Fibroblast of the conjunctiva (primary cell): ENCODE measurements at regions not wholly inside any gene's neighbourhood (a gene's known extent, or its start where the extent isn't known, plus 50 kb on each side); places are given as distances from the start of the nearest gene placed in this dataset.

ENCODE experiments used
- DNase-seq: peaks from one replicate; pipeline ENCODE4 v3.0.0-alpha.2; 2010; ENCODE audit warnings: low read depth

DNA sequence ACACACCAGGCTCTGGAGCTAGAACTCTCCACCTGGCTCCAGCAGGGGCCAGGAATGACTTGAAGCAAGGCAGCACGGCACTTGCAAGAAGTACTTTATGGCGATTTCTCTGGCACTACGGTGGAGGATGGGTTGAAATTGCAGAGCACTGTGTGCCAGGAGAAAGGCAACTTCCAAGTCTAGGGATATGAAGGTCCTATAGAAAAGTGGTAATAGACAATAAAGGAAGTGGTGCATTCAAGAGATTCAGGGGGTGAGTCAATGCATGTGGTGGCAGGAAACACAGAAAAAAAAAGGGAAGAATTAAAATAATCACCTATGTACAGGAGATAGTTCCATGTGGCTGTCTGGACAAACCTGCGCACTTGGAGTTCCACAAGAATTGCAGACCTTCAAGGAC lies 240.3 kb upstream of the DYNLRB2 start:
- DNase-seq, result no peak

GRCh38 chr16:80299416-80299815 lies 241.4 kb upstream of the DYNLRB2 start:
- DNase-seq, result no peak

- no peak for DNase-seq
These were observed 242.1 kb upstream of the DYNLRB2 start for GRCh38 chr16:80298676-80299075.

- no peak for DNase-seq
These were observed 244.8 kb upstream of the DYNLRB2 start for GRCh38 chr16:80296034-80296433.

DNA sequence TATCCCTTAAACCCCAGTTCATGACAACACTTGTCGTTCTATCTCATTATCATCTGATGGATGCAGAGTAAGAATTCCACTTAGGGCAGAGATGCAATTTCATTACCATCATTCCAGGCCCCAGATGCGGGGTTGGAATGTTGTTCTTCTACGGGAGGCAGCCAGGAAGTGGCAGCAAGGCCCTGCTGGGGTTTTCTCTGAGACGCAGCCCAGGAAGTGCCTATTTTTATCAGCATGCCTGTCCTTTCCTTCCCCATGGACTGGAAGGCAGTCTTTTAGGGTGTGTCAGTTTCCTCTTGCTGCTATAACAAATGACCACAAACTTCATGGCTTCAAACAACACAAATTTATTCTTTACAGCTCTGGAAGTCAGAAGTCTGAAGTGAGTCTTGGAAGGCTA lies 246.6 kb upstream of the DYNLRB2 start:
- DNase-seq, result no peak

GRCh38 chr16:80288616-80289015 lies 252.2 kb upstream of the DYNLRB2 start:
- DNase-seq, result no peak

DNA sequence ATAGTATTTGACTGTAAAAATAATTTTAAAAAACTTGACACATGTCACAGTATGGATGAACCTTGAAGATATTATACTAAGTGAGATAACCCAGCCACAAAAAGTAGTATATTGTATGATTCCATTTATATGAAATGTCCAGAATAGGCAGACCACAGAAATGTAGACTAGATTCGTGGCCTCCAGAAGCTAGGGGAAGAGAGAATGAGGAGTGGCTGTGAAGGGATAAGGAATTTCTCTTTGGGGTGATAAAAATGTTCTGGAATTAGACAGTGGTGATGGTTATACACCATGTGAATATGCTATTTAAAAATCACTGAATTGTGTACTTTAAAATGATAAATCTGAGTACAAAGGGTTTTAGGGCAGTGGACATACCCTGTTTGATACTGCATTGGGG lies 253.1 kb upstream of the DYNLRB2 start:
- no peak for DNase-seq

GRCh38 chr16:80285104-80285503 lies 255.7 kb upstream of the DYNLRB2 start:
- DNase-seq, result no peak

DNA sequence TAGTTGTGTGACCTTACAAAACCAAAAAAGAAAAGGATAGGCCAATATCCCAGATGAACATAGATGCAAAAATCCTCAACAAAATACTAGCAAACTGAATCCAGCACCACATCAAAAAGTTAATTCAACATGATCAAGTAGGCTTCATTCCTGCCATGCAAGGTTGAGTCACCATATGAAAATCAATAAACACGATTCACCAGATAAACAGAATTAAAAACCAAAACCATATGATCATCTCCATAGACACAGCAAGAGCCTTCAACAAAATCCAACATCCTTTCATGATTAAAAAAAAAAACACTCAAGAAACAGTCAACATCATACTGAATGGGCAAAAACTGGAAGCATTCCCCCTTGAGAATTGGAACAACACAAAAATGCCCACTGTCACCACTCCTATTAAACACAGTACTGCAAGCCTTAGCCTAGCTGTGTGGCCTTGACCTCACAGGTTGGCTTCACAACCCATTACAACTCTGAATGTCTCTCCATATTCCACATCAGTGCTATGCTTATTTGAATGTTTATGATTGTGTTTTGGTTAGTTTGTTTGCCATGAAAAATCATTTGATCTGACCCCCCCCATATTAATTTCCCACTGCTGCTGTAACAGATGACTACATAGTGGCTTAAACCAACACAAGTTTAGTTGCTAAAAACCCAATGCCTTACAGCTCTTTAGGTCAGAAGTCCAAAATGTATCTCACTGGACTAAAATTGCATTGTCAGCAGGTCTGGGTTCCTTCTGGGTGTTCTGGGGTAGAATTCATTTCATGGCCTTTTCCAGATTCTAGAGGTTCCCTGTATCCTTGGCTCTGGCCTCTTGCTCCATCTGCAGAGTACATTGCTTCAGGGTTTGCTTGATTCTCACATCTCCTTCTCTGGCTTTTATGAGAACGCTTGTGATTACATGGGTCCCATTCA lies 257.1 kb upstream of the DYNLRB2 start:
- DNase-seq, result no peak

GRCh38 chr16:80280557-80280956 lies 260.2 kb upstream of the DYNLRB2 start:
- no peak for DNase-seq

GRCh38 chr16:80279656-80280055 lies 261.1 kb upstream of the DYNLRB2 start:
- no peak for DNase-seq

DNA sequence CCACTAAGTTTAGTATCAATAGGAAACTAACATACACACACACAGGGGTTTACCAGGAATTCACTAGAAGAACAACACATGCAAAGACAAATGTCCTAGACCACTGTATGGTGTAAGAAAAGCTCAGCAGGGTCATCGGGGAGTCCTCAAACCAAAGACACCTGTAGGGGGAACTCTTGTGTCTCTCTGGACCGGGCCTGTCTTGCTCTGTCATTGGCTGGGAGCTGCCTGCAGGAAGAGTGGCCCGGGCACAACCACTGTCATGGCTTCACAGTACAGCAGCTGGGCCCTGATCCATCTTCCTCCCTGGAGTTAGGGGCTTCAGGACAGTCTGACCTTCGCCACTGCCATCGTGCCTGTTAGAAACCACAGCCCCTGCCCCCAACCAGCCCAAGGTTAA lies 263.6 kb upstream of the DYNLRB2 start:
- no peak for DNase-seq

- DNase-seq, result peak; percentile 14
These were observed 266.1 kb upstream of the DYNLRB2 start for GRCh38 chr16:80274576-80275191.

DNA sequence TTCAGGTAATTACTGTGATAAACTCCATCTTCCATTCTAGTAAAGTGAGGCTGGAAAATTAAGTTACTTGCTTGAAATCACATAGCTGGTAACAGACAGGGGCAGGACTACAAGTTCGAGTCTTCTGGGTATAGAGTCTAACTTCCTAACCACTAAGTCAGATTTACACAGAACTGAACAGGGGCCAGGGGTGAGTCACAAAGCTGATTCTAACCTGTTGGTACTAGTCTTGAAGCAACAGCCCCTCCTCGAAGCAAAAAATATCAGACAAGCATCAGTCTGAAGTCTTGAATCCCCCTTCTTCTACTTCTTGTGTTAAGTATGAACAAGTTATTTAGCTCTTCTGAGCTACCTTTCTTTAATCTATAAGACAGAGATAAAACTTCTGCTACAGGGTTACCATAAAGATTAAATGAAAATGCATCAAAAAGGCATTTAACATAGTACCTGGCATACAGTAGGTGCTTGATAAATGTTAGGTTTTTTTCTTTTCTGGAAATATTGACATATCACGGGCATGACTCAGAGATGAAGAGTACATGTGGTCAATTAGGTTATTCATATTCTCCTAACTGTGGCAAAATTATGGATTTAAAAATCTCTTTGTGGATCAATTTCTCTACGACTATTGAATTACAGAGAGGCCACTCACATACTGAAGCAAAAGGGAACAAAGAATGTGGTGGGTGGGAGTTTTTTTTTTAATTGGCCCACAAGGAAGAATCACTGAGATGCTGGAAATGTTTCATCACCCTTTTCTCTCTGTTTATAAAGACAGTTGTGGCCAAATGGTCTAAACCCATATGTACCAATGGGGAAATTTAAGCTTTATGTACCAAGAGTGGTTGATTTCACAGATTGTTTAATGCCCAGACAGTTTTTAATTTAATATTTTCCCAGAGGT lies 266.9 kb upstream of the DYNLRB2 start:
- DNase-seq, result peak; percentile 23

DNA sequence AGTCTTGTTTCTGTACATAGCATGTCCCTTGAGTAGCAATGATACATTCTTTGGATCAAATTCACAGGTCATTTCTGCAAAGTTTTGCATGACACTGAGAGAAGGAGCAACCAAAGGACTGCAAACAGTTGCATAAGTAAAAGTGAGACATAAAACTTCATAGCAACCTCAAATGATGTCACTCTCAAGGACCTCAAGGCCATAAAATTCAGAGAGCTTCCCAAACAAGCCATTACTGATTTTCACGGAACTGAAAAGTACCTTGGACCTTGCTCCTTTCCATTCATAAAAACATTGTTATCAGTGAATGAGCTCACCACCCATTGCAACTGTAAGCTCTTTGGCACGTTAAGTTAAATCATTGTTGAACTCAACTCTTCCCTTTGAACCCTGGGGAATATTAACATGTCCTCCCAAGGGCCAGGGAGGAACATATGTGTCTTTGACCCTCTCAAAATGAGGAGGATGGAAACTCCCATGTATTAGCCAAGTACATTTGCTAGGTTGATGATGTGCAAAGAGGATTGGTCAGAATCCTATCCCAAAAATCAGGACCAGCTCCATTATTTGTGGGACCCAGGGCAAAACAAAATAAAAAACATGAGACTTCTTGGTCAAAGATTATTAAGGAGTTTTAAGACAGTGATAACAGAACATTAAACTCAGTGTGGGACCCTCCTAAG lies 275.0 kb upstream of the DYNLRB2 start:
- DNase-seq, result no peak

- no peak for DNase-seq
These were observed 276.7 kb upstream of the DYNLRB2 start for GRCh38 chr16:80263848-80264694.

- no peak for DNase-seq
These were observed 277.5 kb upstream of the DYNLRB2 start for GRCh38 chr16:80263181-80263823.

GRCh38 chr16:80260906-80261311 lies 279.9 kb upstream of the DYNLRB2 start:
- no peak for DNase-seq

- no peak for DNase-seq
These were observed 281.4 kb upstream of the DYNLRB2 start for GRCh38 chr16:80259290-80259805.

GRCh38 chr16:80258407-80258806 lies 282.4 kb upstream of the DYNLRB2 start:
- DNase-seq, result no peak
